HEK293 (cell line): ENCODE measurements at regions not wholly inside any gene's neighbourhood (a gene's known extent, or its start where the extent isn't known, plus 50 kb on each side); places are given as distances from the start of the nearest gene placed in this dataset.

Source experiments
- GFI1B ChIP-seq: fragments of 450-650 bp; formaldehyde crosslinking; IDR thresholded peaks from 2 replicates; pipeline ENCODE4 v1.5.1; 2016; ENCODE audit warnings: missing biosample characterization, missing genetic modification characterization
- KLF1 ChIP-seq: fragments of 450-650 bp; formaldehyde crosslinking; IDR thresholded peaks from 2 replicates; pipeline ENCODE4 v1.5.1; 2016; ENCODE audit warnings: missing biosample characterization, missing genetic modification characterization
- SETDB1 ChIP-seq: IDR thresholded peaks from one replicate; pipeline ENCODE4 v1.6.1; 2017; ENCODE audit warnings: mild to moderate bottlenecking, low read length, moderate library complexity, mixed read lengths; ENCODE audit not compliant: insufficient read length
- ZBTB7A ChIP-seq: fragments of 450-650 bp; formaldehyde crosslinking; IDR thresholded peaks from 2 replicates; pipeline ENCODE4 v1.5.1; 2016; ENCODE audit warnings: low read depth, missing biosample characterization, missing genetic modification characterization
- ZNF175 ChIP-seq: fragments of 450-650 bp; formaldehyde crosslinking; IDR thresholded peaks from 2 replicates; pipeline ENCODE4 v1.5.1; 2016; ENCODE audit warnings: missing biosample characterization, missing genetic modification characterization
- ZNF292 ChIP-seq: fragments of 450-650 bp; formaldehyde crosslinking; IDR thresholded peaks from 2 replicates; pipeline ENCODE4 v1.5.1; 2016; ENCODE audit warnings: low read depth, missing biosample characterization, missing genetic modification characterization, borderline replicate concordance
- ZNF48 ChIP-seq: fragments of 450-650 bp; formaldehyde crosslinking; IDR thresholded peaks from 2 replicates; pipeline ENCODE4 v1.5.1; 2016; ENCODE audit warnings: missing biosample characterization, missing genetic modification characterization
- ZNF514 ChIP-seq: fragments of 450-650 bp; formaldehyde crosslinking; IDR thresholded peaks from 2 replicates; pipeline ENCODE4 v1.5.1; 2016; ENCODE audit warnings: missing biosample characterization, missing genetic modification characterization
- TF ChIP-seq, protein P1 (sequence below): fragments of 450-650 bp; formaldehyde crosslinking; IDR thresholded peaks from 2 replicates; pipeline ENCODE4 v1.5.1; 2016; ENCODE audit warnings: missing biosample characterization, missing genetic modification characterization
- TF ChIP-seq, protein P2 (sequence below): fragments of 450-650 bp; formaldehyde crosslinking; IDR thresholded peaks from 2 replicates; pipeline ENCODE4 v1.5.1; 2016; ENCODE audit warnings: missing biosample characterization, missing genetic modification characterization
- TF ChIP-seq, protein P3 (sequence below): fragments of 450-650 bp; formaldehyde crosslinking; IDR thresholded peaks from 2 replicates; pipeline ENCODE4 v1.5.1; 2016; ENCODE audit warnings: missing biosample characterization, missing genetic modification characterization
- TF ChIP-seq, protein P4 (sequence below): fragments of 450-650 bp; formaldehyde crosslinking; conservative IDR thresholded peaks from 2 replicates; pipeline ENCODE4 v1.5.1; 2016; ENCODE audit warnings: low read depth, missing biosample characterization, missing genetic modification characterization

DNA sequence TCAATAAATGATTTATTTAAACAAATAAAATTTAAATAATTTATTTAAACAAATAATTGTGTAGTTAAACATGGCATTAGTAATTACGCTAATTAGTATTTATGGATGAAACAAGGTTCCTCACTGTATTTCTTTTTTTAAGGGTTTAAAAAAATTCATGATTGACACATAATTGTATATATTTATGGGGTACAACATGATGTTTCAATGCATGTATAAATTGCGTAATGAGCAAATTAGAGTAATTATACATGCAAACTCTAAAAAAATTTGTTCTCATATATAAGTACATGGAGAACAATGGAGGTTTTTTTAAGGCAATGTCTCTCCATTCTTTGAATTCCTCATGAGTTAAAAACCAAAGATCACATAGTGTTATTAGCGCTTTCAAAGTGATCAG, 115.7 kb upstream of the KLF3 start:
- TF ChIP-seq SETDB1 (no peak), GFI1B (tag by site-specific recombination) (no peak), ZNF514 (tag by site-specific recombination) (no peak), ZBTB7A (tag by site-specific recombination) (no peak), ZNF48 (tag by site-specific recombination) (no peak), ZNF175 (tag by site-specific recombination) (no peak), ZNF292 (tag by site-specific recombination) (no peak), KLF1 (no peak)
- TF ChIP-seq, protein P1, sequence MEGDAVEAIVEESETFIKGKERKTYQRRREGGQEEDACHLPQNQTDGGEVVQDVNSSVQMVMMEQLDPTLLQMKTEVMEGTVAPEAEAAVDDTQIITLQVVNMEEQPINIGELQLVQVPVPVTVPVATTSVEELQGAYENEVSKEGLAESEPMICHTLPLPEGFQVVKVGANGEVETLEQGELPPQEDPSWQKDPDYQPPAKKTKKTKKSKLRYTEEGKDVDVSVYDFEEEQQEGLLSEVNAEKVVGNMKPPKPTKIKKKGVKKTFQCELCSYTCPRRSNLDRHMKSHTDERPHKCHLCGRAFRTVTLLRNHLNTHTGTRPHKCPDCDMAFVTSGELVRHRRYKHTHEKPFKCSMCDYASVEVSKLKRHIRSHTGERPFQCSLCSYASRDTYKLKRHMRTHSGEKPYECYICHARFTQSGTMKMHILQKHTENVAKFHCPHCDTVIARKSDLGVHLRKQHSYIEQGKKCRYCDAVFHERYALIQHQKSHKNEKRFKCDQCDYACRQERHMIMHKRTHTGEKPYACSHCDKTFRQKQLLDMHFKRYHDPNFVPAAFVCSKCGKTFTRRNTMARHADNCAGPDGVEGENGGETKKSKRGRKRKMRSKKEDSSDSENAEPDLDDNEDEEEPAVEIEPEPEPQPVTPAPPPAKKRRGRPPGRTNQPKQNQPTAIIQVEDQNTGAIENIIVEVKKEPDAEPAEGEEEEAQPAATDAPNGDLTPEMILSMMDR, result no peak
- TF ChIP-seq, protein P2, sequence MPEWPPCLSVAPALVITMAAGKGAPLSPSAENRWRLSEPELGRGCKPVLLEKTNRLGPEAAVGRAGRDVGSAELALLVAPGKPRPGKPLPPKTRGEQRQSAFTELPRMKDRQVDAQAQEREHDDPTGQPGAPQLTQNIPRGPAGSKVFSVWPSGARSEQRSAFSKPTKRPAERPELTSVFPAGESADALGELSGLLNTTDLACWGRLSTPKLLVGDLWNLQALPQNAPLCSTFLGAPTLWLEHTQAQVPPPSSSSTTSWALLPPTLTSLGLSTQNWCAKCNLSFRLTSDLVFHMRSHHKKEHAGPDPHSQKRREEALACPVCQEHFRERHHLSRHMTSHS (tag by site-specific recombination), result no peak
- TF ChIP-seq, protein P3, sequence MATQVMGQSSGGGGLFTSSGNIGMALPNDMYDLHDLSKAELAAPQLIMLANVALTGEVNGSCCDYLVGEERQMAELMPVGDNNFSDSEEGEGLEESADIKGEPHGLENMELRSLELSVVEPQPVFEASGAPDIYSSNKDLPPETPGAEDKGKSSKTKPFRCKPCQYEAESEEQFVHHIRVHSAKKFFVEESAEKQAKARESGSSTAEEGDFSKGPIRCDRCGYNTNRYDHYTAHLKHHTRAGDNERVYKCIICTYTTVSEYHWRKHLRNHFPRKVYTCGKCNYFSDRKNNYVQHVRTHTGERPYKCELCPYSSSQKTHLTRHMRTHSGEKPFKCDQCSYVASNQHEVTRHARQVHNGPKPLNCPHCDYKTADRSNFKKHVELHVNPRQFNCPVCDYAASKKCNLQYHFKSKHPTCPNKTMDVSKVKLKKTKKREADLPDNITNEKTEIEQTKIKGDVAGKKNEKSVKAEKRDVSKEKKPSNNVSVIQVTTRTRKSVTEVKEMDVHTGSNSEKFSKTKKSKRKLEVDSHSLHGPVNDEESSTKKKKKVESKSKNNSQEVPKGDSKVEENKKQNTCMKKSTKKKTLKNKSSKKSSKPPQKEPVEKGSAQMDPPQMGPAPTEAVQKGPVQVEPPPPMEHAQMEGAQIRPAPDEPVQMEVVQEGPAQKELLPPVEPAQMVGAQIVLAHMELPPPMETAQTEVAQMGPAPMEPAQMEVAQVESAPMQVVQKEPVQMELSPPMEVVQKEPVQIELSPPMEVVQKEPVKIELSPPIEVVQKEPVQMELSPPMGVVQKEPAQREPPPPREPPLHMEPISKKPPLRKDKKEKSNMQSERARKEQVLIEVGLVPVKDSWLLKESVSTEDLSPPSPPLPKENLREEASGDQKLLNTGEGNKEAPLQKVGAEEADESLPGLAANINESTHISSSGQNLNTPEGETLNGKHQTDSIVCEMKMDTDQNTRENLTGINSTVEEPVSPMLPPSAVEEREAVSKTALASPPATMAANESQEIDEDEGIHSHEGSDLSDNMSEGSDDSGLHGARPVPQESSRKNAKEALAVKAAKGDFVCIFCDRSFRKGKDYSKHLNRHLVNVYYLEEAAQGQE (tag by site-specific recombination), result no peak
- TF ChIP-seq, protein P4, sequence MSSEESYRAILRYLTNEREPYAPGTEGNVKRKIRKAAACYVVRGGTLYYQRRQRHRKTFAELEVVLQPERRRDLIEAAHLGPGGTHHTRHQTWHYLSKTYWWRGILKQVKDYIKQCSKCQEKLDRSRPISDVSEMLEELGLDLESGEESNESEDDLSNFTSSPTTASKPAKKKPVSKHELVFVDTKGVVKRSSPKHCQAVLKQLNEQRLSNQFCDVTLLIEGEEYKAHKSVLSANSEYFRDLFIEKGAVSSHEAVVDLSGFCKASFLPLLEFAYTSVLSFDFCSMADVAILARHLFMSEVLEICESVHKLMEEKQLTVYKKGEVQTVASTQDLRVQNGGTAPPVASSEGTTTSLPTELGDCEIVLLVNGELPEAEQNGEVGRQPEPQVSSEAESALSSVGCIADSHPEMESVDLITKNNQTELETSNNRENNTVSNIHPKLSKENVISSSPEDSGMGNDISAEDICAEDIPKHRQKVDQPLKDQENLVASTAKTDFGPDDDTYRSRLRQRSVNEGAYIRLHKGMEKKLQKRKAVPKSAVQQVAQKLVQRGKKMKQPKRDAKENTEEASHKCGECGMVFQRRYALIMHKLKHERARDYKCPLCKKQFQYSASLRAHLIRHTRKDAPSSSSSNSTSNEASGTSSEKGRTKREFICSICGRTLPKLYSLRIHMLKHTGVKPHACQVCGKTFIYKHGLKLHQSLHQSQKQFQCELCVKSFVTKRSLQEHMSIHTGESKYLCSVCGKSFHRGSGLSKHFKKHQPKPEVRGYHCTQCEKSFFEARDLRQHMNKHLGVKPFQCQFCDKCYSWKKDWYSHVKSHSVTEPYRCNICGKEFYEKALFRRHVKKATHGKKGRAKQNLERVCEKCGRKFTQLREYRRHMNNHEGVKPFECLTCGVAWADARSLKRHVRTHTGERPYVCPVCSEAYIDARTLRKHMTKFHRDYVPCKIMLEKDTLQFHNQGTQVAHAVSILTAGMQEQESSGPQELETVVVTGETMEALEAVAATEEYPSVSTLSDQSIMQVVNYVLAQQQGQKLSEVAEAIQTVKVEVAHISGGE (tag by site-specific recombination), result no peak
